HepG2 (cell line): ENCODE measurements at regions not wholly inside any gene's neighbourhood (a gene's known extent, or its start where the extent isn't known, plus 50 kb on each side); places are given as distances from the start of the nearest gene placed in this dataset.

ENCODE experiments used
- ATAC-seq: fragments of 200-7000 bp; cut with Tn5 transposase; 3 replicates; pipeline ENCODE4 v1.9.1; 2020; ENCODE audit warnings: mild to moderate bottlenecking, moderate library complexity
- BruUV-seq: library from RNA; stranded (reverse); fragments of 400-500 nt; replicated peaks from 2 replicates; lab custom pipeline; 2021; lab: Mats Ljungman, UMichigan
- CTCF ChIA-PET: fragments of 300-600 bp; formaldehyde crosslinking; extraction: SDS; loops from one replicate; lab custom pipeline; 2021; ENCODE audit warnings: low total read pairs, inconsistent platforms, low intra/inter-chr PET ratio; lab: Yijun Ruan, JAX
- POLR2A ChIA-PET: fragments of 350-600 bp; sonication (Branson Sonifier 250); formaldehyde crosslinking; loops from one replicate; lab custom pipeline; 2020; ENCODE audit warnings: antibody characterized with exemption, inconsistent platforms; lab: Yijun Ruan, JAX
- DNase-seq: peaks from one replicate; pipeline ENCODE4 v3.0.0-alpha.2; 2015; ENCODE audit warnings: low spot score
- FAIRE-seq: peaks from 3 replicates; lab custom pipeline; 2011; peaks lifted over from hg19 to GRCh38; lab: Jason Lieb, UNC
- H2AFZ ChIP-seq: one replicate; pipeline ENCODE4 v1.6.1; 2011; ENCODE audit warnings: low read length, inconsistent platforms
- H3K27ac ChIP-seq: fragments of 300-600 bp; 3 replicates; pipeline ENCODE4 v1.8.0; 2011; ENCODE audit warnings: mixed run types, mild to moderate bottlenecking, mixed read lengths, low read length, inconsistent platforms; ENCODE audit not compliant: insufficient read depth; ENCODE audit errors: extremely low read length
- H3K27me3 ChIP-seq, 2 experiments: fragments of 200-600 bp in 1 of 2; 2 replicates in 1 of 2; 3 replicates in 1 of 2; pipeline versions ENCODE4 v1.6.0 to v1.8.0; 2011; ENCODE audit warnings: low read length in 2 of 2, mild to moderate bottlenecking in 2 of 2, moderate library complexity in 2 of 2, inconsistent platforms in 1 of 2; ENCODE audit not compliant: insufficient read depth in 2 of 2, control insufficient read depth in 1 of 2
- H3K36me3 ChIP-seq, 2 experiments: fragments of 200-600 bp in 1 of 2; replicated peaks in 1 of 2; 2 replicates in 1 of 2; 3 replicates in 1 of 2; pipeline versions ENCODE4 v1.5.1 to v1.8.0; 2011; ENCODE audit warnings: low read length in 2 of 2, inconsistent platforms in 1 of 2; ENCODE audit not compliant: insufficient read depth in 2 of 2, control insufficient read depth in 1 of 2
- H3K4me1 ChIP-seq: 2 replicates; pipeline ENCODE4 v1.5.1; 2012; ENCODE audit warnings: low read length, inconsistent platforms; ENCODE audit not compliant: insufficient read depth
- H3K4me2 ChIP-seq: 2 replicates; pipeline ENCODE4 v1.6.0; 2011; ENCODE audit warnings: low read depth, low read length, inconsistent platforms
- H3K4me3 ChIP-seq, 3 experiments: fragments of 200-600 bp in 1 of 3; sonication (generic), shearing (Covaris generic) in 1 of 3; replicated peaks in 1 of 3; 2 replicates each; pipeline ENCODE4 v1.5.1; 2011 to 2016; ENCODE audit warnings: low read length in 3 of 3, inconsistent platforms in 2 of 3, low read depth in 2 of 3, mild to moderate bottlenecking in 2 of 3, control low read depth in 1 of 3, mixed read lengths in 1 of 3; ENCODE audit not compliant: insufficient read depth in 1 of 3
- H3K79me2 ChIP-seq: one replicate; pipeline ENCODE4 v1.6.1; 2011; ENCODE audit warnings: low read length, inconsistent platforms; ENCODE audit not compliant: insufficient read depth
- H3K9ac ChIP-seq: 2 replicates; pipeline ENCODE4 v1.6.0; 2011; ENCODE audit warnings: mild to moderate bottlenecking, low read depth, low read length, inconsistent platforms; ENCODE audit not compliant: insufficient read depth
- H3K9me3 ChIP-seq: 2 replicates; pipeline ENCODE4 v1.5.1; 2012; ENCODE audit warnings: mild to moderate bottlenecking, low read length
- H4K20me1 ChIP-seq: 2 replicates; pipeline ENCODE4 v1.6.0; 2011; ENCODE audit warnings: inconsistent platforms, mild to moderate bottlenecking, low read length, moderate library complexity; ENCODE audit not compliant: insufficient read depth
- CBX5 ChIP-seq: sonication (generic); formaldehyde crosslinking; IDR thresholded peaks from 2 replicates; pipeline ENCODE4 v1.4.0; 2020; ENCODE audit warnings: missing genetic modification reagents, borderline replicate concordance
- KDM3A ChIP-seq: IDR thresholded peaks from 2 replicates; pipeline ENCODE4 v1.6.1; 2018; ENCODE audit warnings: low read depth, missing compliant biosample characterization
- MTF1 ChIP-seq: sonication (generic); formaldehyde crosslinking; IDR thresholded peaks from 2 replicates; pipeline ENCODE4 v1.5.0; 2020; ENCODE audit warnings: missing genetic modification reagents
- PITX1 ChIP-seq: sonication (generic); formaldehyde crosslinking; IDR thresholded peaks from 2 replicates; pipeline ENCODE4 v1.5.1; 2020; ENCODE audit warnings: mild to moderate bottlenecking, missing genetic modification reagents
- SOX6 ChIP-seq, 2 experiments: fragments of 450-650 bp in 1 of 2; sonication (generic) in 1 of 2; formaldehyde crosslinking in 1 of 2; IDR thresholded peaks; 2 replicates each; pipeline versions ENCODE4 v1.4.0 to v1.6.1; 2017 to 2020; ENCODE audit warnings: antibody characterized with exemption in 1 of 2, mild to moderate bottlenecking in 1 of 2, missing genetic modification reagents in 1 of 2
- SP140L ChIP-seq: sonication (generic); formaldehyde crosslinking; IDR thresholded peaks from 2 replicates; pipeline ENCODE4 v1.4.0; 2020; ENCODE audit warnings: missing genetic modification reagents, borderline replicate concordance
- TCF12 ChIP-seq, 2 experiments: fragments of 450-650 bp in 1 of 2; sonication (generic) in 1 of 2; formaldehyde crosslinking in 1 of 2; IDR thresholded peaks; 2 replicates each; pipeline versions ENCODE4 v1.6.1 to v1.8.0; 2017 to 2022; ENCODE audit warnings: antibody characterized with exemption in 1 of 2, mild to moderate bottlenecking in 1 of 2, missing genetic modification reagents in 1 of 2, moderate library complexity in 1 of 2
- TEAD3 ChIP-seq: optimal IDR thresholded peaks from 2 replicates; pipeline ENCODE3; 2016; ENCODE audit warnings: borderline replicate concordance
- THAP9 ChIP-seq: sonication (generic); formaldehyde crosslinking; IDR thresholded peaks from 2 replicates; pipeline ENCODE4; 2020; ENCODE audit warnings: missing genetic modification reagents, mild to moderate bottlenecking, borderline replicate concordance
- TOPORS ChIP-seq: sonication (generic); formaldehyde crosslinking; IDR thresholded peaks from 2 replicates; pipeline ENCODE4 v1.8.0; 2023; ENCODE audit warnings: mild to moderate bottlenecking, missing genetic modification reagents
- XBP1 ChIP-seq: sonication (generic); formaldehyde crosslinking; IDR thresholded peaks from 2 replicates; pipeline ENCODE4 v1.5.0; 2020; ENCODE audit warnings: missing genetic modification reagents
- ZFP1 ChIP-seq: IDR thresholded peaks from 2 replicates; pipeline ENCODE4 v1.6.1; 2016
- ZNF335 ChIP-seq: sonication (generic); formaldehyde crosslinking; IDR thresholded peaks from 2 replicates; pipeline ENCODE4 v1.4.0; 2020; ENCODE audit warnings: missing genetic modification reagents
- ZNF432 ChIP-seq: sonication (generic); formaldehyde crosslinking; IDR thresholded peaks from 2 replicates; pipeline ENCODE4 v1.5.0; 2020; ENCODE audit warnings: missing genetic modification reagents, mild to moderate bottlenecking, borderline replicate concordance
- ZNF513 ChIP-seq: sonication (generic); formaldehyde crosslinking; conservative IDR thresholded peaks from 2 replicates; pipeline ENCODE4 v1.5.0; 2020; ENCODE audit warnings: missing genetic modification reagents
- ZNF598 ChIP-seq: sonication (generic); formaldehyde crosslinking; IDR thresholded peaks from 2 replicates; pipeline ENCODE4 v1.5.1; 2020; ENCODE audit warnings: mild to moderate bottlenecking, missing genetic modification reagents, borderline replicate concordance
- ZNF782 ChIP-seq: sonication (generic); formaldehyde crosslinking; IDR thresholded peaks from 2 replicates; pipeline ENCODE4 v1.4.0; 2020; ENCODE audit warnings: missing genetic modification reagents, mild to moderate bottlenecking, borderline replicate concordance
- WGBS: methylation state at CpG from one replicate; pipeline ENCODE4 v1.1.6; 2017; ENCODE audit warnings: low lambda C conversion rate; 5-methylcytosine and 5-hydroxymethylcytosine counted together
- in situ Hi-C: cut with HindIII; loops from 2 replicates; pipeline ENCODE4 v1.10.0; 2017; ENCODE audit warnings: low pct_unique_long_range_greater_than_20kb; ENCODE audit not compliant: extremely low pct_ligation_motif_present
- intact Hi-C: fragments of 100-400 bp; cut with micrococcal nuclease; formaldehyde crosslinking; loops from one replicate; pipeline ENCODE4 v1.10.0; 2022; ENCODE audit not compliant: unreplicated experiment

GRCh38 chr1:4346131-4346530 lies 308.3 kb upstream of the AJAP1 start:
- CTCF ChIA-PET = no interaction called here
- no peak for FAIRE-seq
- H3K4me1 ChIP-seq = peaks cover 9% of the 10 kb centered on the region
- no peak for ATAC-seq
- 3% methylated on average over 4 of the region's 4 CpGs for WGBS
- no peak for TF ChIP-seq XBP1 (CRISPR knock-in tag)
- TF ChIP-seq TCF12 (IDR thresholded peaks at IDR 0.05) = no peak
- TF ChIP-seq TCF12 (CRISPR knock-in tag; IDR thresholded peaks at IDR 0.05) = no peak
- no peak for TF ChIP-seq KDM3A (CRISPR knock-in tag)
- TF ChIP-seq ZNF335 (CRISPR knock-in tag) = no peak
- TF ChIP-seq ZNF432 (CRISPR knock-in tag) = no peak
- TF ChIP-seq ZNF598 (CRISPR knock-in tag) = no peak
- TF ChIP-seq ZFP1 (CRISPR knock-in tag) = no peak
- H3K79me2 ChIP-seq = no peaks in the 10 kb centered on the region
- H3K9ac ChIP-seq = no peak overlapping the region
- H3K27ac ChIP-seq = no peak overlapping the region
- POLR2A ChIA-PET = no interaction called here
- in situ Hi-C loops = no loop called here
- intact Hi-C loops = no loop called here
- 0 out of 5 replicates have a peak, but pooled peaks cover 1 to 2% of the 10 kb centered on the region in 2 experiments for H3K27me3 ChIP-seq
- no peak overlapping the region for H3K4me3 ChIP-seq
- no peak overlapping the region for H2AFZ ChIP-seq
- H3K36me3 ChIP-seq = no peaks in the 10 kb centered on the region
- no TSS peak for BruUV-seq
- H3K4me2 ChIP-seq = no peak overlapping the region
- no peaks in the 10 kb centered on the region for H3K9me3 ChIP-seq
- H4K20me1 ChIP-seq = no peaks in the 10 kb centered on the region
- DNase-seq = no peak

- Histone ChIP-seq H3K9me3 (no peaks in the 10 kb centered on the region), H3K4me3 (no peak overlapping the region), H3K4me2 (no peak overlapping the region), H3K9ac (no peak overlapping the region), H3K27ac (no peak overlapping the region), H2AFZ (no peak overlapping the region), H3K4me1 (no peaks in the 10 kb centered on the region), H3K27me3 (peaks cover 0 to 5% of the 10 kb centered on the region in 2 experiments; a peak in 2 of 5 replicates), H3K79me2 (no peaks in the 10 kb centered on the region), H4K20me1 (no peaks in the 10 kb centered on the region), H3K36me3 (no peaks in the 10 kb centered on the region)
- FAIRE-seq (no peak), DNase-seq (no peak), ATAC-seq (no peak)
- WGBS = 40% methylated on average over 1 of the region's 6 CpGs
- POLR2A ChIA-PET = no interaction called here
- CTCF ChIA-PET = no interaction called here
- intact Hi-C loops = no loop called here
- in situ Hi-C loops = no loop called here
- no TSS peak for BruUV-seq
- TF ChIP-seq CBX5 (CRISPR knock-in tag) (no peak), SP140L (CRISPR knock-in tag) (no peak), THAP9 (CRISPR knock-in tag) (no peak), SOX6 (IDR thresholded peaks at IDR 0.05) (no peak), SOX6 (CRISPR knock-in tag; IDR thresholded peaks at IDR 0.05) (no peak), ZNF513 (no peak), MTF1 (CRISPR knock-in tag) (no peak), PITX1 (CRISPR knock-in tag) (no peak), ZNF782 (no peak), TEAD3 (CRISPR knock-in tag) (no peak), TOPORS (CRISPR knock-in tag) (no peak)
Observed at GRCh38 chr1:4351453-4351852, 303.0 kb upstream of the AJAP1 start.
